Thyroid gland (tissue), 4 donors: ENCODE measurements at regions not wholly inside any gene's neighbourhood (a gene's known extent, or its start where the extent isn't known, plus 50 kb on each side); places are given as distances from the start of the nearest gene placed in this dataset.

Experiments
- CTCF ChIP-seq, 6 experiments: fragments of 200-600 bp in 3 of 6; fragments of 450-650 bp in 3 of 6; sonication (generic) in 3 of 6; IDR thresholded peaks; one replicate each; pipeline ENCODE4 v1.5.1; 2016 to 2019; ENCODE audit warnings: antibody characterized with exemption in 6 of 6, mild to moderate bottlenecking in 2 of 6, inconsistent platforms in 1 of 6, moderate library complexity in 1 of 6
- POLR2A ChIP-seq, 2 donors: fragments of 450-650 bp; IDR thresholded peaks; one replicate each; pipeline ENCODE4 v1.6.1; 2017; ENCODE audit warnings: antibody characterized with exemption in 2 of 2, mild to moderate bottlenecking in 2 of 2, moderate library complexity in 1 of 2

- TF ChIP-seq CTCF (IDR thresholded peaks at IDR 0.05) (no peak), POLR2A (IDR thresholded peaks at IDR 0.05) (no peak)
Observed at GRCh38 chr6:170140129-170140528, 150.7 kb downstream of the DLL1 start.
